KMS-11 (cell line): ENCODE measurements at regions not wholly inside any gene's neighbourhood (a gene's known extent, or its start where the extent isn't known, plus 50 kb on each side); places are given as distances from the start of the nearest gene placed in this dataset.

Experiments used
- H2AFZ ChIP-seq: fragments of 200-600 bp; sonication (generic); 2 replicates; pipeline ENCODE4 v1.6.1; 2016; ENCODE audit warnings: antibody characterized with exemption, mixed run types, low read depth
- H3K27ac ChIP-seq: fragments of 200-600 bp; sonication (generic); 2 replicates; pipeline ENCODE4 v1.6.1; 2016; ENCODE audit warnings: mild to moderate bottlenecking, mixed run types
- H3K27me3 ChIP-seq: fragments of 200-600 bp; sonication (generic); 2 replicates; pipeline ENCODE4 v1.6.1; 2017; ENCODE audit warnings: mild to moderate bottlenecking, low read depth, mixed run types, moderate library complexity; ENCODE audit not compliant: insufficient read depth
- H3K36me3 ChIP-seq: fragments of 200-600 bp; sonication (generic); 2 replicates; pipeline ENCODE4 v1.6.1; 2017; ENCODE audit warnings: mild to moderate bottlenecking, mixed run types; ENCODE audit not compliant: insufficient read depth
- H3K4me1 ChIP-seq: fragments of 200-600 bp; sonication (generic); 2 replicates; pipeline ENCODE4 v1.6.1; 2016; ENCODE audit warnings: mild to moderate bottlenecking, low read depth, mixed run types; ENCODE audit not compliant: poor library complexity, severe bottlenecking
- H3K4me2 ChIP-seq: fragments of 200-600 bp; sonication (generic); 2 replicates; pipeline ENCODE4 v1.7.0; 2016; ENCODE audit warnings: mild to moderate bottlenecking, mixed run types
- H3K4me3 ChIP-seq: fragments of 200-600 bp; sonication (generic); IDR thresholded peaks from 2 replicates; pipeline ENCODE4 v1.6.1; 2017; ENCODE audit warnings: low read depth, low read length, mixed read lengths; ENCODE audit not compliant: insufficient read depth
- H3K79me2 ChIP-seq: fragments of 200-600 bp; sonication (generic); 2 replicates; pipeline ENCODE4 v1.6.1; 2016; ENCODE audit warnings: low read depth, mixed run types; ENCODE audit not compliant: insufficient read depth
- H3K9ac ChIP-seq: fragments of 200-600 bp; sonication (generic); 2 replicates; pipeline ENCODE4 v1.6.1; 2016; ENCODE audit warnings: mild to moderate bottlenecking, mixed run types
- H4K20me1 ChIP-seq: fragments of 200-600 bp; sonication (generic); 2 replicates; pipeline ENCODE4 v1.6.1; 2016; ENCODE audit warnings: mild to moderate bottlenecking, mixed run types; ENCODE audit not compliant: insufficient read depth
- TF ChIP-seq, protein P1 (sequence below): fragments of 200-600 bp; sonication (generic); conservative IDR thresholded peaks from 2 replicates; pipeline ENCODE4 v1.6.1; 2017; ENCODE audit warnings: low read depth, mild to moderate bottlenecking, antibody characterized with exemption, low read length, moderate library complexity, mixed read lengths

DNA sequence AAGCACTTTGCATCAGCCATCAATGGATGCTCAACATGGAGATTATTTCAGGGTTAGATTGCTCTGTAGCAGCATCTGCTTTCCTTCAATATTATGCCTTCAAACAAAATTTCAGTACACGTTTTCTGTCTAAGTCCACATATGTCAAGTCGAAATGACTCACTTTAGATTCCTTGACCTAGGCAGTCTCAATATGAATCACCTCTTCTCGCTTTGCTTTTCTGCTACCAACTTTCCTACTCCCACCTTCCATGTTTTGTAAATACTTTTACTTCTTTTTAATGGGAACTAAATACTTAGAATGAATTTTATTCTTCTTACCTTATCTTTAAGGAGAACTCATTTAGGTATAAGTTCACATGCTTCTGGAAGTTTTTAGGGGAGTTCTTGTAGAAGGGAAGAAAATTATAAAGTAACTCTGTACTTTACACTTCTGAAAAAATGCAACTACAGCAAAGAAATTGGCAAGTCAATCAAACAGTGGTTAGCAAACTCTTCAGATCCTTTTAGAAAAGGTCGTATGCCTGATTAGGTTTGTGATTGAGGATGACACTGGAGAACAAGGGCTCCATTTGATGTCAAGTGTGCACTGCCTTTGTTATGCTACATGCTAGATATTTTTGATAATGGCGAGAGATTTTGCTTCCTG lies 478.5 kb upstream of the SMARCA2 start:
- TF ChIP-seq, protein P1, sequence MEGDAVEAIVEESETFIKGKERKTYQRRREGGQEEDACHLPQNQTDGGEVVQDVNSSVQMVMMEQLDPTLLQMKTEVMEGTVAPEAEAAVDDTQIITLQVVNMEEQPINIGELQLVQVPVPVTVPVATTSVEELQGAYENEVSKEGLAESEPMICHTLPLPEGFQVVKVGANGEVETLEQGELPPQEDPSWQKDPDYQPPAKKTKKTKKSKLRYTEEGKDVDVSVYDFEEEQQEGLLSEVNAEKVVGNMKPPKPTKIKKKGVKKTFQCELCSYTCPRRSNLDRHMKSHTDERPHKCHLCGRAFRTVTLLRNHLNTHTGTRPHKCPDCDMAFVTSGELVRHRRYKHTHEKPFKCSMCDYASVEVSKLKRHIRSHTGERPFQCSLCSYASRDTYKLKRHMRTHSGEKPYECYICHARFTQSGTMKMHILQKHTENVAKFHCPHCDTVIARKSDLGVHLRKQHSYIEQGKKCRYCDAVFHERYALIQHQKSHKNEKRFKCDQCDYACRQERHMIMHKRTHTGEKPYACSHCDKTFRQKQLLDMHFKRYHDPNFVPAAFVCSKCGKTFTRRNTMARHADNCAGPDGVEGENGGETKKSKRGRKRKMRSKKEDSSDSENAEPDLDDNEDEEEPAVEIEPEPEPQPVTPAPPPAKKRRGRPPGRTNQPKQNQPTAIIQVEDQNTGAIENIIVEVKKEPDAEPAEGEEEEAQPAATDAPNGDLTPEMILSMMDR, result no peak

DNA sequence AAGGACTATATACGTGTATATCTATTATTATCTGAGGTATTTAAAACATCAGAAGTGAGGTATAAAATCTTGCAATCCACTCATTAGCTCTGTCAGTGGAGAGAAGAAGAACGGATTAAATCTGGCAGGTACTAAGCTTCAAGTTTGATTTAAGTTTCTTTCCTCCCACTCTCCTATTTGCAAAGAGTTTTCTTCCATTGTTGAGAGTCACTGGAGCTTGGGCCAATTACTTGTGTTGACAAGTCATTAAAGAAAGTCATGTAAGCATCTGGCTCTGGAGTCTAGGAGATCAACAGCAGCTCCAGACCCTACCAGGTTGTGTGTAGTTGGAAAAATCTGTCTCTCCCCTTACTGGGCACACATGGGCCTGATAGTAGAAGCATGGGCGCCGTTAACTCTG lies 476.8 kb upstream of the SMARCA2 start:
- Histone ChIP-seq H4K20me1 (no peaks in the 10 kb centered on the region), H3K4me2 (no peak overlapping the region), H3K79me2 (no peaks in the 10 kb centered on the region), H3K36me3 (no peaks in the 10 kb centered on the region), H3K4me1 (no peaks in the 10 kb centered on the region), H2AFZ (no peak overlapping the region), H3K27me3 (no peaks in the 10 kb centered on the region), H3K4me3 (no peak overlapping the region), H3K27ac (no peak overlapping the region), H3K9ac (no peak overlapping the region)
- TF ChIP-seq, protein P1, result no peak

More for the DNA sequence above, 478.5 kb upstream of the SMARCA2 start:
- Histone ChIP-seq H3K36me3 (no peaks in the 10 kb centered on the region), H3K4me3 (no peak overlapping the region), H3K27me3 (no peaks in the 10 kb centered on the region), H3K9ac (no peak overlapping the region), H3K4me2 (no peak overlapping the region), H3K79me2 (no peaks in the 10 kb centered on the region), H4K20me1 (no peaks in the 10 kb centered on the region), H2AFZ (no peak overlapping the region), H3K27ac (no peak overlapping the region), H3K4me1 (no peaks in the 10 kb centered on the region)

DNA sequence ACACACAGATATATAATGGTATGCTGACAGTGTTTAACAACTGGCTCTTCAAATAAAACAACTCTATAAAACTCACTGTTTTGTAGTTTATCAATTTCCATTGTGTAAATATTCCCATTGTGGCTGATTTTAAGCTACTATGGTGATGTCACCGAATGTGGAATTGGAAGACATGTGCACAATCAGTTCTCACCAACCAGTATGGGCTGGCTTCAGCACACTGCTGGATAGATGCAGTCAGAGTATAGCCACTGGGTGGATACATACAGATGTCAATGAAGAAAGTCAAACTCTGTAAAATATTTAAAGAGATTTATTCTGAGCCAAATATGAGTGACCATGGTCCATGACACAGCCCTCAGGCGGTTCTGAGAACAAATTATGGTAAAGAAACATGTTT lies 475.9 kb upstream of the SMARCA2 start:
- H3K27ac ChIP-seq, result no peak overlapping the region
- H4K20me1 ChIP-seq, result no peaks in the 10 kb centered on the region
- H3K4me3 ChIP-seq, result no peak overlapping the region
- no peaks in the 10 kb centered on the region for H3K4me1 ChIP-seq
- TF ChIP-seq, protein P1, result no peak
- no peaks in the 10 kb centered on the region for H3K79me2 ChIP-seq
- no peaks in the 10 kb centered on the region for H3K27me3 ChIP-seq
- no peaks in the 10 kb centered on the region for H3K36me3 ChIP-seq
- H2AFZ ChIP-seq, result no peak overlapping the region
- H3K4me2 ChIP-seq, result no peak overlapping the region
- no peak overlapping the region for H3K9ac ChIP-seq

DNA sequence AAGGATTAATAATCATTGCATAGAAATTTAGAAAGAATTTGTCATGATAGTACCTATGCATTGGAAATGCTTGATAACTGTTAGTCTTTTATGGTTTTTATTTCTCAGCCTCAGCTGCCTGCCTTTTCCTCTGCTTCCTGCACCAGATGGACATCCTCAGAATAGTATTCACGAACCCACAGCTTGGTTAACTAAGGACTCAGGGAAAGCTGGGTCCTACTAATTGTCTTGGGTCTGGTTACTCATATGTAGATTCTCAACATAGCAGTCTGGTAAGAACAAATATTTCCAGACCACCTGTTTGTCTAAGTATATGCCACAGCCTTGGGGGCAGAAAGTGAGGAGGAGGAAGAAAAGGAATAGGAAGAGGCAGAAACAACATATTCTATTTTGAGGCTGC lies 464.5 kb upstream of the SMARCA2 start:
- Histone ChIP-seq H4K20me1 (no peaks in the 10 kb centered on the region), H3K79me2 (no peaks in the 10 kb centered on the region), H3K4me2 (no peak overlapping the region), H3K36me3 (no peaks in the 10 kb centered on the region), H3K27me3 (no peaks in the 10 kb centered on the region), H3K27ac (no peak overlapping the region), H3K4me1 (no peaks in the 10 kb centered on the region), H2AFZ (no peak overlapping the region), H3K4me3 (no peak overlapping the region), H3K9ac (no peak overlapping the region)
- TF ChIP-seq, protein P1, result no peak
